Stomach (tissue), 8 donors: ENCODE measurements at regions not wholly inside any gene's neighbourhood (a gene's known extent, or its start where the extent isn't known, plus 50 kb on each side); places are given as distances from the start of the nearest gene placed in this dataset.

Experiments
- DNase-seq, 2 donors: peaks; one replicate each; pipeline versions ENCODE4 v3.0.0 to v3.0.0-alpha.2; 2013 to 2019
- H3K27ac ChIP-seq, 5 donors: fragments of 200-600 bp in 4 of 5; sonication (generic) in 4 of 5; one replicate each; pipeline ENCODE4 v1.5.1; 2013 to 2019; ENCODE audit warnings: mild to moderate bottlenecking in 1 of 5, moderate library complexity in 1 of 5
- H3K27me3 ChIP-seq, 3 donors: fragments of 200-600 bp; sonication (generic); one replicate each; pipeline ENCODE4 v1.5.1; 2017 to 2019; ENCODE audit warnings: mixed run types in 1 of 3
- H3K36me3 ChIP-seq, 4 donors: fragments of 200-600 bp; sonication (generic); 1 replicate in 3 of 4; 2 replicates in 1 of 4; pipeline ENCODE4 v1.5.1; 2016 to 2019
- H3K4me1 ChIP-seq, 4 donors: fragments of 200-600 bp; sonication (generic); one replicate each; pipeline ENCODE4 v1.5.1; 2016 to 2019
- H3K4me3 ChIP-seq, 4 donors: fragments of 200-600 bp; sonication (generic) in 3 of 4; one replicate each; pipeline ENCODE4 v1.5.1; 2016 to 2019; ENCODE audit warnings: mild to moderate bottlenecking in 1 of 4
- H3K9me3 ChIP-seq, 4 donors: fragments of 200-600 bp; sonication (generic); one replicate each; pipeline ENCODE4 v1.5.1; 2016 to 2019
- EP300 ChIP-seq: sonication (generic); formaldehyde crosslinking; IDR thresholded peaks from one replicate; pipeline ENCODE4 v1.6.1; 2017; ENCODE audit warnings: antibody characterized with exemption
- POLR2A ChIP-seq, 4 donors: fragments of 450-650 bp; IDR thresholded peaks; one replicate each; pipeline ENCODE4 v1.6.1; 2016; ENCODE audit warnings: antibody characterized with exemption in 4 of 4, control low read depth in 2 of 4, mild to moderate bottlenecking in 1 of 4, moderate library complexity in 1 of 4
- POLR2AphosphoS5 ChIP-seq, 3 donors: sonication (generic); formaldehyde crosslinking; IDR thresholded peaks; one replicate each; pipeline ENCODE4 v1.6.1; 2016; ENCODE audit warnings: antibody characterized with exemption in 3 of 3
- WGBS, 5 donors: extraction: QIAGEN DNeasy Blood & Tissue Kit in 3 of 5; methylation state at CpG; one replicate each; pipeline versions ENCODE4 v1.1.5 to v1.1.7; 2013 to 2018; 5-methylcytosine and 5-hydroxymethylcytosine counted together
- intact Hi-C: fragments of 100-400 bp; cut with DNase I; formaldehyde crosslinking; loops from one replicate; pipeline ENCODE4 v1.15.1; 2023; ENCODE audit warnings: low total_unique reads
- TF ChIP-seq, protein P1 (sequence below), 7 experiments: fragments of 450-650 bp in 4 of 7; fragments of 200-600 bp in 3 of 7; sonication (generic) in 3 of 7; IDR thresholded peaks; one replicate each; pipeline ENCODE4 v1.5.1; 2016 to 2019; ENCODE audit warnings: antibody characterized with exemption in 7 of 7, control low read depth in 2 of 7, mild to moderate bottlenecking in 1 of 7
- donor health status: healthy with polysubstance abuse.
- donor health status: Bipolar disorder and iron deficiency.
- donor health status: healthy.

- Histone ChIP-seq H3K27me3 (peaks cover 0 to 14% (median 0%) of the 10 kb centered on the region in 3 donors), H3K9me3 (no peaks in the 10 kb centered on the region), H3K36me3 (no peaks in the 10 kb centered on the region), H3K27ac (no peak overlapping the region), H3K4me3 (no peak overlapping the region), H3K4me1 (peaks cover 0 to 10% (median 5%) of the 10 kb centered on the region in 4 donors)
- no peak for TF ChIP-seq EP300
- TF ChIP-seq POLR2AphosphoS5 (IDR thresholded peaks at IDR 0.05) = no peak
- TF ChIP-seq POLR2A (IDR thresholded peaks at IDR 0.05) = no peak
- TF ChIP-seq, protein P1, sequence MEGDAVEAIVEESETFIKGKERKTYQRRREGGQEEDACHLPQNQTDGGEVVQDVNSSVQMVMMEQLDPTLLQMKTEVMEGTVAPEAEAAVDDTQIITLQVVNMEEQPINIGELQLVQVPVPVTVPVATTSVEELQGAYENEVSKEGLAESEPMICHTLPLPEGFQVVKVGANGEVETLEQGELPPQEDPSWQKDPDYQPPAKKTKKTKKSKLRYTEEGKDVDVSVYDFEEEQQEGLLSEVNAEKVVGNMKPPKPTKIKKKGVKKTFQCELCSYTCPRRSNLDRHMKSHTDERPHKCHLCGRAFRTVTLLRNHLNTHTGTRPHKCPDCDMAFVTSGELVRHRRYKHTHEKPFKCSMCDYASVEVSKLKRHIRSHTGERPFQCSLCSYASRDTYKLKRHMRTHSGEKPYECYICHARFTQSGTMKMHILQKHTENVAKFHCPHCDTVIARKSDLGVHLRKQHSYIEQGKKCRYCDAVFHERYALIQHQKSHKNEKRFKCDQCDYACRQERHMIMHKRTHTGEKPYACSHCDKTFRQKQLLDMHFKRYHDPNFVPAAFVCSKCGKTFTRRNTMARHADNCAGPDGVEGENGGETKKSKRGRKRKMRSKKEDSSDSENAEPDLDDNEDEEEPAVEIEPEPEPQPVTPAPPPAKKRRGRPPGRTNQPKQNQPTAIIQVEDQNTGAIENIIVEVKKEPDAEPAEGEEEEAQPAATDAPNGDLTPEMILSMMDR (IDR thresholded peaks at IDR 0.05) = no peak
- 72 to 90% (median 86%) methylated on average over 2 of the region's 2 CpGs for WGBS, 5 donors
- intact Hi-C loops = no loop called here
- DNase-seq = no peak
Observed at GRCh38 chr22:44650806-44651205, 51.2 kb upstream of the PRR5 start.

DNA sequence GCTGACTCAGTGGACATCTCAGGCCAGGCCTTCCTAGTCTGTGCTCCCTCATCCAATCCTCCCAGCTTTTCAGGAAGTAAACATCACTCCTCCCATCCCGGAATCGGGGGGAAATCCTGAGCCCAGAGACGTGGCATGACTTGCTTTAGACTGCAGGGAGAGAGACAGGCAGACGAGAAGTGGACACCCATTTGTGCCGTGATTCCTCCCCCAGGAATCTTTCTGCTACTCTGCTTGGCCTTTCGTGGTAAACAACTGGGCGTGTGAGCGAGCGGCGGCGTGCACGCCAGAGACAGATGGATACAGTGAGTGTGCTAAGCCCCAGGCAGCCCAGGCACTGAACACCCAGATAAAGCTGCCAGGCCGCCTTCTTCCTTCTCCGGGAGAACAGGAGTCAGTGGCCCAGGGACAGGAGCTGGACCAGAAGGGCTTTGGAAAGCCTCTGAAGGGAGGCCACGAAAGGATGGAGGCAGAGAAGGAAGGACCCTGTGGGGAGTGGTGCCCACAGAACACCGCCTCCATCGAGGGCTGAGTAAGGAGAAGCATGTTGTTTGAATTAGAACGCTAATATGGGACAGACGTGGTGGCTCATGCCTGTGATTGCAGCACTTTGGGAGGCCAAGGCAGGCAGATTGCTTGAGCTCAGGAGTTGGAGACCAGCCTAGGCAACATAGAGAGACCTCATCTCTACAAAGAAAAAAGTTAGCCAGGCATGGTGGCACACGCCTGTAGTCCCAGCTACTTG, 53.0 kb upstream of the PRR5 start:
- Histone ChIP-seq H3K27me3 (peaks cover 0 to 14% (median 0%) of the 10 kb centered on the region in 3 donors), H3K4me1 (peaks cover 0 to 10% (median 5%) of the 10 kb centered on the region in 4 donors), H3K4me3 (no peak overlapping the region), H3K36me3 (no peaks in the 10 kb centered on the region), H3K9me3 (peaks cover 0 to 7% (median 0%) of the 10 kb centered on the region in 4 donors), H3K27ac (peak overlapping the region; percentile 35 to 81 (median 71))
- WGBS, 5 donors = 44 to 55% (median 48%) methylated on average over 18 to 20 of the region's 20 CpGs
- intact Hi-C loops = no loop called here
- peak in 1 of 2 donors; percentile 65 for DNase-seq
- TF ChIP-seq POLR2AphosphoS5 (IDR thresholded peaks at IDR 0.05) (peak in 2 of 3 donors; percentile 5 to 44), EP300 (no peak)
- TF ChIP-seq, protein P1 (IDR thresholded peaks at IDR 0.05) = no peak

GRCh38 chr22:44648085-44648820, 53.8 kb upstream of the PRR5 start:
- 62 to 77% (median 71%) methylated on average over 11 to 12 of the region's 12 CpGs for WGBS, 5 donors
- Histone ChIP-seq H3K4me1 (peaks cover 0 to 10% (median 5%) of the 10 kb centered on the region in 4 donors), H3K36me3 (no peaks in the 10 kb centered on the region), H3K27me3 (peaks cover 0 to 14% (median 0%) of the 10 kb centered on the region in 3 donors), H3K4me3 (no peak overlapping the region), H3K9me3 (peaks cover 0 to 7% (median 0%) of the 10 kb centered on the region in 4 donors), H3K27ac (peak overlapping the region; percentile 16 to 81 (median 71))
- no peak for DNase-seq
- intact Hi-C loops = no loop called here
- TF ChIP-seq POLR2AphosphoS5 (IDR thresholded peaks at IDR 0.05) (no peak), POLR2A (IDR thresholded peaks at IDR 0.05) (no peak), EP300 (no peak)
- TF ChIP-seq, protein P1 (IDR thresholded peaks at IDR 0.05) = no peak

GRCh38 chr22:44647141-44647540, 54.9 kb upstream of the PRR5 start:
- DNase-seq = no peak

More at GRCh38 chr22:44647141-44647540, 54.9 kb upstream of the PRR5 start:
- Histone ChIP-seq H3K4me3 (no peak overlapping the region), H3K9me3 (peaks cover 0 to 7% (median 0%) of the 10 kb centered on the region in 4 donors), H3K36me3 (no peaks in the 10 kb centered on the region), H3K4me1 (peaks cover 0 to 10% (median 5%) of the 10 kb centered on the region in 4 donors), H3K27ac (no peak overlapping the region), H3K27me3 (peaks cover 0 to 14% (median 0%) of the 10 kb centered on the region in 3 donors)
- WGBS, 5 donors = 83 to 94% (median 90%) methylated on average over 7 of the region's 7 CpGs
- intact Hi-C loops = no loop called here
- TF ChIP-seq, protein P1 (IDR thresholded peaks at IDR 0.05) = no peak
- TF ChIP-seq EP300 = no peak
- no peak for TF ChIP-seq POLR2A (IDR thresholded peaks at IDR 0.05)
- TF ChIP-seq POLR2AphosphoS5 (IDR thresholded peaks at IDR 0.05) = no peak
